SU-DHL-6 (cell line): ENCODE measurements at regions not wholly inside any gene's neighbourhood (a gene's known extent, or its start where the extent isn't known, plus 50 kb on each side); places are given as distances from the start of the nearest gene placed in this dataset.

Experiments
- EZH2phosphoT487 ChIP-seq: fragments of 200-600 bp; sonication (generic), shearing (Covaris generic); conservative IDR thresholded peaks from 2 replicates; pipeline ENCODE4 v1.6.1; 2018; ENCODE audit warnings: mild to moderate bottlenecking, antibody characterized with exemption, low read length, moderate library complexity, mixed read lengths
- TF ChIP-seq, protein P1 (sequence below): fragments of 200-600 bp; sonication (generic); IDR thresholded peaks from one replicate; pipeline ENCODE4 v1.5.1; 2017; ENCODE audit warnings: antibody characterized with exemption, mild to moderate bottlenecking, low read length, moderate library complexity; ENCODE audit not compliant: insufficient read depth, poor library complexity, severe bottlenecking

DNA sequence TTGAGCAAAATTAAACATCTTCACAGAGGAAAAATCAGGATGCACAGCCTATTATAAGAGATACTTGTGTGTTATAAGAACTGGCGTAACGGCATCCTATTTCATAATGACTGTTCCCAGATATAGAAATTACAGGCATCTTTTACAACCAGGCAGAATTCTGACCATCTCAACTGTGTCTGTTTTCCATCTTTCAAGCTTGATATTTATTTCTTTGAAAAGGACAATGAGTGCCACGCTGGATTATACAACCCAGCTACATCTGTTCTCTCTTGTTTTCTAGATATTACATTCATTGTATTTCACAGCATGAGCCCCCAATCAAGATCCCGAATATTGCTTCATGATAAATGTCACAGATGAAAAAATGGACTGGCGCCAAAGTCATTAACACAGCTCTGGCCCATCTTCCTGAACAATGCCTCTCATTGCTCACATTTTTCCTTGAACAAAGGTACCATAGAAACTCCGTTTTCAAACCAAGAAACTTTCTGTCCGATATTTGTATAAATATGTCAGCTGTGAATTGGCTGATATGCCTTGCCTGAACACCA is 420.6 kb downstream of the TBL1XR1 start:
- TF ChIP-seq, protein P1, sequence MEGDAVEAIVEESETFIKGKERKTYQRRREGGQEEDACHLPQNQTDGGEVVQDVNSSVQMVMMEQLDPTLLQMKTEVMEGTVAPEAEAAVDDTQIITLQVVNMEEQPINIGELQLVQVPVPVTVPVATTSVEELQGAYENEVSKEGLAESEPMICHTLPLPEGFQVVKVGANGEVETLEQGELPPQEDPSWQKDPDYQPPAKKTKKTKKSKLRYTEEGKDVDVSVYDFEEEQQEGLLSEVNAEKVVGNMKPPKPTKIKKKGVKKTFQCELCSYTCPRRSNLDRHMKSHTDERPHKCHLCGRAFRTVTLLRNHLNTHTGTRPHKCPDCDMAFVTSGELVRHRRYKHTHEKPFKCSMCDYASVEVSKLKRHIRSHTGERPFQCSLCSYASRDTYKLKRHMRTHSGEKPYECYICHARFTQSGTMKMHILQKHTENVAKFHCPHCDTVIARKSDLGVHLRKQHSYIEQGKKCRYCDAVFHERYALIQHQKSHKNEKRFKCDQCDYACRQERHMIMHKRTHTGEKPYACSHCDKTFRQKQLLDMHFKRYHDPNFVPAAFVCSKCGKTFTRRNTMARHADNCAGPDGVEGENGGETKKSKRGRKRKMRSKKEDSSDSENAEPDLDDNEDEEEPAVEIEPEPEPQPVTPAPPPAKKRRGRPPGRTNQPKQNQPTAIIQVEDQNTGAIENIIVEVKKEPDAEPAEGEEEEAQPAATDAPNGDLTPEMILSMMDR, result no peak
- TF ChIP-seq EZH2phosphoT487, result no peak
